GM12892 (cell line): ENCODE measurements at regions not wholly inside any gene's neighbourhood (a gene's known extent, or its start where the extent isn't known, plus 50 kb on each side); places are given as distances from the start of the nearest gene placed in this dataset.

Experiments used
- POLR2A ChIP-seq: IDR thresholded peaks from 2 replicates; pipeline ENCODE4 v1.6.1; 2011; ENCODE audit warnings: low read depth, low read length, control low read depth
- TAF1 ChIP-seq: IDR thresholded peaks from 2 replicates; pipeline ENCODE4 v1.6.1; 2011; ENCODE audit warnings: low read depth, mild to moderate bottlenecking, control low read depth, low read length, borderline replicate concordance

DNA sequence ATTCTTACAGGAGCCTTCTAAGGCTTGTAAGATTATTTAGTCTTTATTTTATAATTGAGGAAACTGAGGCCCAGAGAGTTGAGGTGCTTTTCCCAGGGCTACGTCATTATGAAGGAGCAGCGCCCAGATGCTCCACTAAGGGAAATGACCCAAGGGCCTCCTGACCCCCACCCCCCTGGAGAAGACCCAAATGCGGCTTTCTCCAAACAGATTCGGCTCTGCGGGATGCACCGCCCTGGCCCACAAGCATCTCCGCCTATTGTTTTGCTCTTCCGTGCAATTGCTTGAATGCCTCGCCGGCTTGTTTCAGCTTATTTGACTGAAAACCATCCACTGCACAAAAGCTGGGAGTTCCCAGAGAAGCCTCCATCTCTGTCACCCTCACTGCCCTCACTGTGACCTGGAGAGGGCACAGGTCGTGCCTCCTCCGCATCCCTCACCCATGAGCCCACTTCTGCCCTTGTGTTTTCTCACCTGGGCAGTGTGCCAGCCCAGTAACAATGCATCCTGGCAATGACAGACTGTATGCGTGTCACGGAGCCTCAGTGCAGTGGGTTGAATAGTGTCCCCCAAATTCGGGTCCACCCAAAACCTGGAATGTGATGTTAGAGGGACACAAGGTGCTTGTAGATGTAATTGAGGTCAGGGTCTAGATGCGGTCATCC, 790.2 kb downstream of the TBC1D22A start:
- TF ChIP-seq TAF1 (no peak), POLR2A (no peak)
